ENCODE measurements at regions not wholly inside any gene's neighbourhood (a gene's known extent, or its start where the extent isn't known, plus 50 kb on each side); places are given as distances from the start of the nearest gene placed in this dataset.

DNA sequence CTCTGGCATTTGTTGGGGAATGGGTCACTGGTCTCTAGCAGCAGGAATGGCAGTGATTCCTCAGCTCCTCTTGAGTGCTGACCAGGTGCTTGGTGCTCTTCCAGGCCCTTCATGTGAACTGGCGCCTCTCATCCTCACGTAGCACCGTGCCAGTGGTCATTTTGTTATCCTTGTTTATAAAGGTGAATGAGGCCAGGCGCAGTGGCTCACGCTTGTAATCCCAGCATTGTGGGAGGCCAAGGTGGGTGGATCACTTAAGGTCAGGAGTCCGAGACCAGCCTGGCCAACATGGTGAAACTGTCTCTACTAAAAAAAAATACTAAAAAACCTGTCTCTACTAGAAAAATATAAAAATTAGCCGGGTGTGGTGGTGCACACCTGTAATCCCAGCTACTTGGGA, 301.3 kb downstream of the QKI start:
- TF ChIP-seq POLR2AphosphoS5 (IDR thresholded peaks at IDR 0.05; ENCODE audit: low read depth, low read length) (no peak), SIN3A (IDR thresholded peaks at IDR 0.05; ENCODE audit: borderline replicate concordance, insufficient read depth, low read length) (no peak), TAF1 (IDR thresholded peaks at IDR 0.05; ENCODE audit: borderline replicate concordance, insufficient read depth, low read length) (no peak), FOXP2 (optimal IDR thresholded peaks at IDR 0.05; ENCODE audit: borderline replicate concordance, extremely low read depth, extremely low read length, insufficient read depth) (no peak)
- TF ChIP-seq, protein P1, sequence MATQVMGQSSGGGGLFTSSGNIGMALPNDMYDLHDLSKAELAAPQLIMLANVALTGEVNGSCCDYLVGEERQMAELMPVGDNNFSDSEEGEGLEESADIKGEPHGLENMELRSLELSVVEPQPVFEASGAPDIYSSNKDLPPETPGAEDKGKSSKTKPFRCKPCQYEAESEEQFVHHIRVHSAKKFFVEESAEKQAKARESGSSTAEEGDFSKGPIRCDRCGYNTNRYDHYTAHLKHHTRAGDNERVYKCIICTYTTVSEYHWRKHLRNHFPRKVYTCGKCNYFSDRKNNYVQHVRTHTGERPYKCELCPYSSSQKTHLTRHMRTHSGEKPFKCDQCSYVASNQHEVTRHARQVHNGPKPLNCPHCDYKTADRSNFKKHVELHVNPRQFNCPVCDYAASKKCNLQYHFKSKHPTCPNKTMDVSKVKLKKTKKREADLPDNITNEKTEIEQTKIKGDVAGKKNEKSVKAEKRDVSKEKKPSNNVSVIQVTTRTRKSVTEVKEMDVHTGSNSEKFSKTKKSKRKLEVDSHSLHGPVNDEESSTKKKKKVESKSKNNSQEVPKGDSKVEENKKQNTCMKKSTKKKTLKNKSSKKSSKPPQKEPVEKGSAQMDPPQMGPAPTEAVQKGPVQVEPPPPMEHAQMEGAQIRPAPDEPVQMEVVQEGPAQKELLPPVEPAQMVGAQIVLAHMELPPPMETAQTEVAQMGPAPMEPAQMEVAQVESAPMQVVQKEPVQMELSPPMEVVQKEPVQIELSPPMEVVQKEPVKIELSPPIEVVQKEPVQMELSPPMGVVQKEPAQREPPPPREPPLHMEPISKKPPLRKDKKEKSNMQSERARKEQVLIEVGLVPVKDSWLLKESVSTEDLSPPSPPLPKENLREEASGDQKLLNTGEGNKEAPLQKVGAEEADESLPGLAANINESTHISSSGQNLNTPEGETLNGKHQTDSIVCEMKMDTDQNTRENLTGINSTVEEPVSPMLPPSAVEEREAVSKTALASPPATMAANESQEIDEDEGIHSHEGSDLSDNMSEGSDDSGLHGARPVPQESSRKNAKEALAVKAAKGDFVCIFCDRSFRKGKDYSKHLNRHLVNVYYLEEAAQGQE (IDR thresholded peaks at IDR 0.05; ENCODE audit: insufficient read depth in 1 of 2, low read depth in 2 of 2, low read length in 2 of 2), result no peak

DNA sequence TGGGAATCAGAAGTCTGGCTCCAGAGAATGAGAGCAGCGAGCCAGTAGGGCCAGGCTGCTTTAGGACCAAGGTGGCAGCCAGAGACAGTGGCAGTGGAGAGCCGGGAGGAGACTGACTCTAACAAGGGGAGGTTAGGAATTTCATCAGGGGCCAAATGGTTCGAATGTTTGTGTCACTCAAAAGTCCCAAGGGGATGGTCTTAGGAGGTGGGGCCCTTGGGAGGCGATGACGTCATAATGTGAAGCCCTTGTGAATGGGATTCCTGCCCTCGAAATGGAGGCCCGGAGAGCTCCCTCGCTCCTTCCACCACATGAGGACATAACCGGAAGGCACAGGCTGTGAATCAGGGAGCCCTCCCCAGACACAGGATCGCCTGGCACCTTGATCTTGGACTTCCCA, 299.7 kb downstream of the QKI start:
- TF ChIP-seq SIN3A (IDR thresholded peaks at IDR 0.05; ENCODE audit: borderline replicate concordance, insufficient read depth, low read length) (no peak), POLR2AphosphoS5 (IDR thresholded peaks at IDR 0.05; ENCODE audit: low read depth, low read length) (no peak), TAF1 (IDR thresholded peaks at IDR 0.05; ENCODE audit: borderline replicate concordance, insufficient read depth, low read length) (no peak), FOXP2 (optimal IDR thresholded peaks at IDR 0.05; ENCODE audit: borderline replicate concordance, extremely low read depth, extremely low read length, insufficient read depth) (no peak)
- TF ChIP-seq, protein P1 (IDR thresholded peaks at IDR 0.05; ENCODE audit: insufficient read depth in 1 of 2, low read depth in 2 of 2, low read length in 2 of 2), result no peak

DNA sequence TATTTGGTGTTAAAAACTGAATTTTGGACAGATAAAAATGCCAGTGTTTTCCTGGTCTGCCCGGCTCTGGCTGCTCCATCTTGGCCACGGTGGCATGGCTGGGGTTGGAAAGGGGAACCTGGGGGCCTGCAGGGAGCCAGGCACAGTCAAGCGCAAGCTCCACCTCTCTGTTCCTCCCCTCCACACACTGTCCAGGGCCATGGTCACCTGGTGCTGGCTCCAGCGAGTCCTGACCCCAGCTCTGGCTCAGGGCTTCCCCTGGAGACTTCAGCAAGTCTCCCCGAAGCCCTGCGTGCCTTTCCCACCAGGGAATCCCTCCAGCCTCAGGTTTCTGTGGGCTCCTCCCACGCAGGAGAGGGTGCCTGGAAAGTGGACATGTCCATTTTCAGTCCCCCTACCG, 298.5 kb downstream of the QKI start:
- TF ChIP-seq, protein P1 (IDR thresholded peaks at IDR 0.05; ENCODE audit: insufficient read depth in 1 of 2, low read depth in 2 of 2, low read length in 2 of 2), result no peak
- TF ChIP-seq FOXP2 (optimal IDR thresholded peaks at IDR 0.05; ENCODE audit: borderline replicate concordance, extremely low read depth, extremely low read length, insufficient read depth), result no peak
- no peak for TF ChIP-seq SIN3A (IDR thresholded peaks at IDR 0.05; ENCODE audit: borderline replicate concordance, insufficient read depth, low read length)
- TF ChIP-seq TAF1 (IDR thresholded peaks at IDR 0.05; ENCODE audit: borderline replicate concordance, insufficient read depth, low read length), result no peak
- no peak for TF ChIP-seq POLR2AphosphoS5 (IDR thresholded peaks at IDR 0.05; ENCODE audit: low read depth, low read length)

DNA sequence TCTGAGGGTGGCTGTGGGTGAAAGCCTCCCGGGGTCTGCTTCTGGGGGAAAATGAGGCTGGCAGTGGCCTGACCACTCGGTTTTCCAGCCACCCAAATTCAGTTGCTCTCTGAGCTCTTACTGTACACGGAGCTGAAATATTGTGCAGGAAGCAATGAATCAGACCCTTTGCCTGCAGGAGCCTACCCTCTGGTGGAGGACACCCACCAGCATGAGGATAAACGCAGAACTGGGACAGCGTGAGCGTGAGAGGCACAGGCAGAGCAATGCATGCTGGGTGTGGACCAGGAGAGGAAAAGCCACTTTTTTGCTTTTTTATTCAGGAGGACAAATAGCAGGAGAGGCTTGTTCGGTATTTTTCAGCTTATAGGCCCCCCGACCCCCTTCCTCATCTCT, 298.0 kb downstream of the QKI start:
- TF ChIP-seq, protein P1 (IDR thresholded peaks at IDR 0.05; ENCODE audit: insufficient read depth in 1 of 2, low read depth in 2 of 2, low read length in 2 of 2), result no peak
- no peak for TF ChIP-seq POLR2AphosphoS5 (IDR thresholded peaks at IDR 0.05; ENCODE audit: low read depth, low read length)
